IPS-18a (cell line): ENCODE measurements at regions not wholly inside any gene's neighbourhood (a gene's known extent, or its start where the extent isn't known, plus 50 kb on each side); places are given as distances from the start of the nearest gene placed in this dataset.
A peak's percentile ranks its signal among the peaks of the same experiment; 100 is the strongest.

ENCODE experiments used
- H3K27ac ChIP-seq: one replicate; pipeline ENCODE4 v1.5.1; 2013; ENCODE audit warnings: low read length
- H3K27me3 ChIP-seq: one replicate; pipeline ENCODE4 v1.6.1; 2013; ENCODE audit warnings: mild to moderate bottlenecking, low read length; ENCODE audit not compliant: control insufficient read depth, insufficient read depth
- H3K36me3 ChIP-seq: one replicate; pipeline ENCODE4 v1.6.1; 2013; ENCODE audit warnings: low read depth, low read length; ENCODE audit not compliant: control insufficient read depth
- H3K4me1 ChIP-seq: one replicate; pipeline ENCODE4 v1.6.1; 2013; ENCODE audit warnings: low read depth, low read length; ENCODE audit not compliant: control insufficient read depth
- H3K4me3 ChIP-seq: one replicate; pipeline ENCODE4 v1.5.1; 2013; ENCODE audit warnings: low read length
- H3K9ac ChIP-seq: one replicate; pipeline ENCODE4 v1.6.1; 2013; ENCODE audit warnings: mild to moderate bottlenecking, low read length, moderate library complexity
- H3K9me3 ChIP-seq: one replicate; pipeline ENCODE4 v1.6.1; 2013; ENCODE audit warnings: low read depth, low read length; ENCODE audit not compliant: control insufficient read depth

- no peak overlapping the region for H3K9ac ChIP-seq
- H3K4me3 ChIP-seq: peak overlapping the region; percentile 48
- H3K9me3 ChIP-seq: no peaks in the 10 kb centered on the region
- H3K27me3 ChIP-seq: peaks cover 77% of the 10 kb centered on the region
- H3K4me1 ChIP-seq: peaks cover 16% of the 10 kb centered on the region
- H3K36me3 ChIP-seq: no peaks in the 10 kb centered on the region
- H3K27ac ChIP-seq: no peak overlapping the region
Observed at GRCh38 chr9:129483415-129484351, 137.2 kb downstream of the C9orf50 start.

GRCh38 chr9:129482521-129483414 is 138.1 kb downstream of the C9orf50 start:
- Histone ChIP-seq H3K36me3 (no peaks in the 10 kb centered on the region), H3K27me3 (peaks cover 74% of the 10 kb centered on the region), H3K9ac (no peak overlapping the region), H3K4me3 (peak overlapping the region; percentile 48), H3K4me1 (peaks cover 13% of the 10 kb centered on the region), H3K27ac (no peak overlapping the region), H3K9me3 (no peaks in the 10 kb centered on the region)

- Histone ChIP-seq H3K27me3 (peaks cover 66% of the 10 kb centered on the region), H3K27ac (no peak overlapping the region), H3K9ac (no peak overlapping the region), H3K4me1 (peaks cover 11% of the 10 kb centered on the region), H3K4me3 (peak overlapping the region; percentile 39), H3K36me3 (no peaks in the 10 kb centered on the region), H3K9me3 (no peaks in the 10 kb centered on the region)
Observed at GRCh38 chr9:129481810-129482511, 138.9 kb downstream of the C9orf50 start.

- H3K4me3 ChIP-seq: no peak overlapping the region
- no peaks in the 10 kb centered on the region for H3K9me3 ChIP-seq
- no peaks in the 10 kb centered on the region for H3K36me3 ChIP-seq
- peaks cover 63% of the 10 kb centered on the region for H3K27me3 ChIP-seq
- H3K4me1 ChIP-seq: peaks cover 11% of the 10 kb centered on the region
- H3K27ac ChIP-seq: no peak overlapping the region
- no peak overlapping the region for H3K9ac ChIP-seq
Observed at GRCh38 chr9:129481424-129481809, 139.5 kb downstream of the C9orf50 start.

GRCh38 chr9:129480745-129481144 is 140.2 kb downstream of the C9orf50 start:
- no peak overlapping the region for H3K27ac ChIP-seq
- H3K4me1 ChIP-seq: peaks cover 11% of the 10 kb centered on the region
- no peak overlapping the region for H3K9ac ChIP-seq
- no peaks in the 10 kb centered on the region for H3K9me3 ChIP-seq
- no peaks in the 10 kb centered on the region for H3K36me3 ChIP-seq
- no peak overlapping the region for H3K4me3 ChIP-seq
- H3K27me3 ChIP-seq: peaks cover 57% of the 10 kb centered on the region

- H3K27me3 ChIP-seq: peaks cover 51% of the 10 kb centered on the region
- H3K4me1 ChIP-seq: peaks cover 11% of the 10 kb centered on the region
- no peak overlapping the region for H3K27ac ChIP-seq
- no peak overlapping the region for H3K9ac ChIP-seq
- no peak overlapping the region for H3K4me3 ChIP-seq
- H3K9me3 ChIP-seq: no peaks in the 10 kb centered on the region
- H3K36me3 ChIP-seq: no peaks in the 10 kb centered on the region
Observed at GRCh38 chr9:129480227-129480626, 140.7 kb downstream of the C9orf50 start.

- Histone ChIP-seq H3K9me3 (no peaks in the 10 kb centered on the region), H3K27ac (no peak overlapping the region), H3K4me1 (peaks cover 11% of the 10 kb centered on the region), H3K36me3 (no peaks in the 10 kb centered on the region), H3K4me3 (no peak overlapping the region), H3K9ac (no peak overlapping the region), H3K27me3 (peaks cover 46% of the 10 kb centered on the region)
Observed at GRCh38 chr9:129479631-129480011, 141.3 kb downstream of the C9orf50 start.

GRCh38 chr9:129478961-129479630 is 141.8 kb downstream of the C9orf50 start:
- Histone ChIP-seq H3K9ac (no peak overlapping the region), H3K27ac (no peak overlapping the region), H3K27me3 (peaks cover 41% of the 10 kb centered on the region), H3K36me3 (no peaks in the 10 kb centered on the region), H3K4me3 (no peak overlapping the region), H3K4me1 (peaks cover 10% of the 10 kb centered on the region), H3K9me3 (no peaks in the 10 kb centered on the region)

- Histone ChIP-seq H3K27me3 (peaks cover 35% of the 10 kb centered on the region), H3K36me3 (no peaks in the 10 kb centered on the region), H3K9ac (no peak overlapping the region), H3K4me1 (peaks cover 4% of the 10 kb centered on the region), H3K27ac (no peak overlapping the region), H3K9me3 (no peaks in the 10 kb centered on the region), H3K4me3 (no peak overlapping the region)
Observed at GRCh38 chr9:129478461-129478860, 142.4 kb downstream of the C9orf50 start.

GRCh38 chr9:129476821-129477611 is 143.9 kb downstream of the C9orf50 start:
- Histone ChIP-seq H3K9ac (no peak overlapping the region), H3K4me3 (no peak overlapping the region), H3K27ac (no peak overlapping the region), H3K27me3 (peaks cover 25% of the 10 kb centered on the region), H3K9me3 (no peaks in the 10 kb centered on the region), H3K4me1 (peaks cover 4% of the 10 kb centered on the region), H3K36me3 (no peaks in the 10 kb centered on the region)
